ENCODE measurements at regions not wholly inside any gene's neighbourhood (a gene's known extent, or its start where the extent isn't known, plus 50 kb on each side); places are given as distances from the start of the nearest gene placed in this dataset.

DNA sequence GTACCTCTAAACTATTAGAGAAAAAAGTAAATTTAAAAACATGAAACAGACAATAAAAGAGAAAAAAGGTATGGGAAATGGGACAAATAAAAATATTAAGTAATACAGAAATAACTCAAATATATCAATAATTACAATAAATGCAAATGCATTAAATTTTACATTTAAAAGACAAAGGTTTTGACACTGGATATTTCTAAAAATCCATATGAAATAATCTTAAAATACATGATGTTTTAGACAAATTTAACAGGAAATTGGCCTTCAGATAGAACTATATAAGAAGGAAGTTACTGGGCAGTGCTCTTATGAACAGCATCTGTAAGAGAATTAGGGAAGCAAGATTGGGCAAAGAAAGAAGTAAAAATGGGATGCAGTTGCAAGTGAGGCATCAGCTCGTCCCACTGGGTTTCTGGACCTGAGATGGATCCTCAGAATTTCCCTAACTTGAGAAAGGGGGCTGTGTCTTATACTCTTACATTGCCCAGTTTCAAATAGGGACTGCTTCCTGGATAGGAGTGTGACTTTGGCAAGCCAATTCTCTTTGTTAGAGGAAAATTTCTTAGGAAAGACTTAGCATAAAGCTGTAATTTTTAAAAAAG, 376.7 kb downstream of the SMOC2 start:
- no peaks in the 10 kb centered on the region for H3K27me3 ChIP-seq (ENCODE audit: insufficient read depth, poor library complexity, severe bottlenecking)
- no peaks in the 10 kb centered on the region for H3K36me3 ChIP-seq (ENCODE audit: low read depth)
- ATAC-seq (ENCODE audit: low read depth) (no peak), DNase-seq (ENCODE audit: low spot score) (no peak)
- no peak overlapping the region for H3K27ac ChIP-seq (ENCODE audit: poor library complexity, severe bottlenecking)
- no peaks in the 10 kb centered on the region for H3K9me3 ChIP-seq (ENCODE audit: severe bottlenecking)
- H3K4me1 ChIP-seq (ENCODE audit: insufficient read depth, poor library complexity, severe bottlenecking): no peaks in the 10 kb centered on the region
- no peak overlapping the region for H3K4me3 ChIP-seq (ENCODE audit: severe bottlenecking)
- TF ChIP-seq, protein P1, sequence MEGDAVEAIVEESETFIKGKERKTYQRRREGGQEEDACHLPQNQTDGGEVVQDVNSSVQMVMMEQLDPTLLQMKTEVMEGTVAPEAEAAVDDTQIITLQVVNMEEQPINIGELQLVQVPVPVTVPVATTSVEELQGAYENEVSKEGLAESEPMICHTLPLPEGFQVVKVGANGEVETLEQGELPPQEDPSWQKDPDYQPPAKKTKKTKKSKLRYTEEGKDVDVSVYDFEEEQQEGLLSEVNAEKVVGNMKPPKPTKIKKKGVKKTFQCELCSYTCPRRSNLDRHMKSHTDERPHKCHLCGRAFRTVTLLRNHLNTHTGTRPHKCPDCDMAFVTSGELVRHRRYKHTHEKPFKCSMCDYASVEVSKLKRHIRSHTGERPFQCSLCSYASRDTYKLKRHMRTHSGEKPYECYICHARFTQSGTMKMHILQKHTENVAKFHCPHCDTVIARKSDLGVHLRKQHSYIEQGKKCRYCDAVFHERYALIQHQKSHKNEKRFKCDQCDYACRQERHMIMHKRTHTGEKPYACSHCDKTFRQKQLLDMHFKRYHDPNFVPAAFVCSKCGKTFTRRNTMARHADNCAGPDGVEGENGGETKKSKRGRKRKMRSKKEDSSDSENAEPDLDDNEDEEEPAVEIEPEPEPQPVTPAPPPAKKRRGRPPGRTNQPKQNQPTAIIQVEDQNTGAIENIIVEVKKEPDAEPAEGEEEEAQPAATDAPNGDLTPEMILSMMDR (IDR thresholded peaks at IDR 0.05; ENCODE audit: poor library complexity, severe bottlenecking): no peak

DNA sequence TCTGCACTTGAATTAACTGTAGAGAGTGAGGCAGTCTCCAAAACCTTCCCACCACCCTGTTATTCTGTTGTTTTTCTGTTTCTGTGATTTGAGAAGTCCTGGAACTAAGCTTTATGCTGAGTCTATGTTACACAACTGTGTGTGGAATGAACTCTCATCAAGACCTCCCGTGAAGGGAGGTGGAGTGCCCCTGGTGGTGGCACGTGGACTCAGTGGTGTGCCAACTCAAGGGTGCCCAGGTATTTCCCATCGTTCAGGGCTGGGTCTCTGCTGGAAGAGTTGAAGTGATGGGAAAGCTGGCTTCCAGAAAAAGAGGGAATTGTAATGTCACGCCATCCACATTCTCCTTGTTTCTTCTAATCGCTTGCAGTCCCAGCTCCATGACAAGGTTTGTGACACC, 374.2 kb downstream of the SMOC2 start:
- DNase-seq (ENCODE audit: low spot score) (no peak), ATAC-seq (ENCODE audit: low read depth) (no peak)
- H3K4me1 ChIP-seq (ENCODE audit: insufficient read depth, poor library complexity, severe bottlenecking): no peaks in the 10 kb centered on the region
- no peaks in the 10 kb centered on the region for H3K36me3 ChIP-seq (ENCODE audit: low read depth)
- no peak overlapping the region for H3K27ac ChIP-seq (ENCODE audit: poor library complexity, severe bottlenecking)
- H3K27me3 ChIP-seq (ENCODE audit: insufficient read depth, poor library complexity, severe bottlenecking): no peaks in the 10 kb centered on the region
- H3K9me3 ChIP-seq (ENCODE audit: severe bottlenecking): no peaks in the 10 kb centered on the region
- H3K4me3 ChIP-seq (ENCODE audit: severe bottlenecking): no peak overlapping the region
- TF ChIP-seq, protein P1 (IDR thresholded peaks at IDR 0.05; ENCODE audit: poor library complexity, severe bottlenecking): peak; percentile 35

DNA sequence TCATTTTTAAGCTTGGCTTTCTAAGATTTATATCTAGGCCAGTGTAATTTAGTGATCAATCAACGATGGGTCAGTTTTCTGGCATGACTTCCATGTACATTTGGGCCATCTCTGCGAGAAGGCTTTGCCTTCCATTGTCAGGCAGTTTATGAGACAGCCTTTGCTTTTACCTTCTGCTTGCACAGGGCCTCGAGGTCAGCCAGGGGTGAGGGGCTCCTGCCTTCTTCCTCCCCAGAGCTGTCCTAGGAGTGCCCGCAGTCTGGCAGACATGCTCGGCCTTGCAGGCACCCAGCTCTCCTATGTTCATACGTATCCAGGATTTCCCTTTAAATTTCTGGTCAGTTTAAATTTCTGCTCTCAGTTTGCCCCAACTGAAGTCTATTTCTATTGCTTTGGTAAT, 367.2 kb downstream of the SMOC2 start:
- ATAC-seq (ENCODE audit: low read depth) (no peak), DNase-seq (ENCODE audit: low spot score) (no peak)
- H3K4me1 ChIP-seq (ENCODE audit: insufficient read depth, poor library complexity, severe bottlenecking): no peaks in the 10 kb centered on the region
- TF ChIP-seq, protein P1 (IDR thresholded peaks at IDR 0.05; ENCODE audit: poor library complexity, severe bottlenecking): no peak
- H3K27me3 ChIP-seq (ENCODE audit: insufficient read depth, poor library complexity, severe bottlenecking): peaks cover 6% of the 10 kb centered on the region
- H3K36me3 ChIP-seq (ENCODE audit: low read depth): no peaks in the 10 kb centered on the region
- H3K4me3 ChIP-seq (ENCODE audit: severe bottlenecking): no peak overlapping the region
- H3K27ac ChIP-seq (ENCODE audit: poor library complexity, severe bottlenecking): no peak overlapping the region
- H3K9me3 ChIP-seq (ENCODE audit: severe bottlenecking): no peaks in the 10 kb centered on the region

DNA sequence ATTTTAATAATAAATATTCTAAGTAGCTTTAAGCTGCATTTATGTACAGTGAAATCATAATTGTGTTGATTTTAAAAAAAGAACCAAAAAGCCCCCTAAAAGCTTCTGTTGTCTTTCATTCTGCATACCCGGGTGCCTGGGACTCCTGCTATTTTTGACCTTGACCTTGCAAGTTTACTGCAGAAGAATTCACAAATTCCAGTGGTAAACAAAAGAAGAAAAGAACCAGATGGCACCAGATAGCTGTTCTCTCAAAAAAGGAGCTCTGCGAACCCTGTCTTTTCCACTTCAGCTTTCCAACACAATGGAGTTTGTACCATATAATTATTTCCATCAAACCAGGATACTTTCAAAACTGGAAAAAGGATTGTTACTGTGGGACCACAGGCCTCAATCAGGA, 363.3 kb downstream of the SMOC2 start:
- no peak overlapping the region for H3K27ac ChIP-seq (ENCODE audit: poor library complexity, severe bottlenecking)
- peaks cover 10% of the 10 kb centered on the region for H3K27me3 ChIP-seq (ENCODE audit: insufficient read depth, poor library complexity, severe bottlenecking)
- no peaks in the 10 kb centered on the region for H3K9me3 ChIP-seq (ENCODE audit: severe bottlenecking)
- no peaks in the 10 kb centered on the region for H3K4me1 ChIP-seq (ENCODE audit: insufficient read depth, poor library complexity, severe bottlenecking)
- ATAC-seq (ENCODE audit: low read depth) (no peak), DNase-seq (ENCODE audit: low spot score) (no peak)
- H3K4me3 ChIP-seq (ENCODE audit: severe bottlenecking): no peak overlapping the region
- H3K36me3 ChIP-seq (ENCODE audit: low read depth): no peaks in the 10 kb centered on the region
- TF ChIP-seq, protein P1 (IDR thresholded peaks at IDR 0.05; ENCODE audit: poor library complexity, severe bottlenecking): no peak

DNA sequence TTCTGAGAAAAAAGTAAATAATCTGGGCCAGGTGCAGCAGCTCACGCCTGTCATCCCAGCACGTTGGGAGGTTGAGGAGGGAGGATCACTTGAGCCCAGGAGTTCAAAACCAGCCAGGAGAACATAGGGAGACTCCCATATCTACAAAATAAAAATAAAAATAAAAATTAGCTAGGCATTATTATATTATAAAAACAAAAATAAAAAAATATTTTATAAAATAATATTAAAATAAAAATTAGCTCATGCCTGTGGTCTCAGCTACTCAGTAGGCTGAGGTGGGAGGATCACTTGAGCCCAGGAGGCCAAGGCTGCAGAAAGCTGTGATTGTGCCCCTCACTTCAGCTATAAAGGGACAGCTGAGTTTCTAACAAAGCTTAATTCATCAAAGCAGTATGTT, 362.9 kb downstream of the SMOC2 start:
- H3K9me3 ChIP-seq (ENCODE audit: severe bottlenecking): no peaks in the 10 kb centered on the region
- no peak overlapping the region for H3K4me3 ChIP-seq (ENCODE audit: severe bottlenecking)
- no peaks in the 10 kb centered on the region for H3K36me3 ChIP-seq (ENCODE audit: low read depth)
- H3K4me1 ChIP-seq (ENCODE audit: insufficient read depth, poor library complexity, severe bottlenecking): no peaks in the 10 kb centered on the region
- TF ChIP-seq, protein P1 (IDR thresholded peaks at IDR 0.05; ENCODE audit: poor library complexity, severe bottlenecking): no peak
- H3K27me3 ChIP-seq (ENCODE audit: insufficient read depth, poor library complexity, severe bottlenecking): peaks cover 10% of the 10 kb centered on the region
- DNase-seq (ENCODE audit: low spot score) (no peak), ATAC-seq (ENCODE audit: low read depth) (no peak)
- H3K27ac ChIP-seq (ENCODE audit: poor library complexity, severe bottlenecking): no peak overlapping the region

Measured in RWPE2 (cell line).